ENCODE measurements at regions not wholly inside any gene's neighbourhood (a gene's known extent, or its start where the extent isn't known, plus 50 kb on each side); places are given as distances from the start of the nearest gene placed in this dataset.
A peak's percentile ranks its signal among the peaks of the same experiment; 100 is the strongest.

DNA sequence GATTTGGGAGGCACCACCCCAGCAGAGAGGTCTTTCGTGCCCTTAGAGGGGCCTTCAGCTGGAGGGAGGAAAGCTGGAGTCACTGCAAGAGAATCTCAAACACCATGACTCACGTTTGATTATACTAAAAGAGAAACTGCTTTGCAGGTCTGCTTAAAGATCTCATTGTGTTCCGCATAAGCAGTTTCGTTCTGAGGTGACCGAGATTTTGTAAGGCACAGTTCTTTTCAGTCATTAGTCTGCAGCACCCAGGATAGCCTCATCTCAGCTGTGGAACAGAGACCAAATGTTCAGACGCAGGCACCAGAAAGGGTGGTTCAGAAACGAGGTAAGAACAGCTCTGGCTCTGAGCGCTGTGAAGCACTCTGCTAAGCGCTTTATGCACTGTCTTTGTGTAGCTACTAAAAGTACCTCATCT is 71.2 kb upstream of the GTF3A start:
- in situ Hi-C loops (cut with HindIII; ENCODE audit: low sequenced_read_pairs): no loop called here
- H3K4me3 ChIP-seq (ENCODE audit: low read depth, low read length): no peak overlapping the region
- TF ChIP-seq, protein P1, sequence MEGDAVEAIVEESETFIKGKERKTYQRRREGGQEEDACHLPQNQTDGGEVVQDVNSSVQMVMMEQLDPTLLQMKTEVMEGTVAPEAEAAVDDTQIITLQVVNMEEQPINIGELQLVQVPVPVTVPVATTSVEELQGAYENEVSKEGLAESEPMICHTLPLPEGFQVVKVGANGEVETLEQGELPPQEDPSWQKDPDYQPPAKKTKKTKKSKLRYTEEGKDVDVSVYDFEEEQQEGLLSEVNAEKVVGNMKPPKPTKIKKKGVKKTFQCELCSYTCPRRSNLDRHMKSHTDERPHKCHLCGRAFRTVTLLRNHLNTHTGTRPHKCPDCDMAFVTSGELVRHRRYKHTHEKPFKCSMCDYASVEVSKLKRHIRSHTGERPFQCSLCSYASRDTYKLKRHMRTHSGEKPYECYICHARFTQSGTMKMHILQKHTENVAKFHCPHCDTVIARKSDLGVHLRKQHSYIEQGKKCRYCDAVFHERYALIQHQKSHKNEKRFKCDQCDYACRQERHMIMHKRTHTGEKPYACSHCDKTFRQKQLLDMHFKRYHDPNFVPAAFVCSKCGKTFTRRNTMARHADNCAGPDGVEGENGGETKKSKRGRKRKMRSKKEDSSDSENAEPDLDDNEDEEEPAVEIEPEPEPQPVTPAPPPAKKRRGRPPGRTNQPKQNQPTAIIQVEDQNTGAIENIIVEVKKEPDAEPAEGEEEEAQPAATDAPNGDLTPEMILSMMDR (IDR thresholded peaks at IDR 0.05; ENCODE audit: low read depth, low read length, missing control alignments): no peak
- no peak for DNase-seq (ENCODE audit: low read depth)

DNA sequence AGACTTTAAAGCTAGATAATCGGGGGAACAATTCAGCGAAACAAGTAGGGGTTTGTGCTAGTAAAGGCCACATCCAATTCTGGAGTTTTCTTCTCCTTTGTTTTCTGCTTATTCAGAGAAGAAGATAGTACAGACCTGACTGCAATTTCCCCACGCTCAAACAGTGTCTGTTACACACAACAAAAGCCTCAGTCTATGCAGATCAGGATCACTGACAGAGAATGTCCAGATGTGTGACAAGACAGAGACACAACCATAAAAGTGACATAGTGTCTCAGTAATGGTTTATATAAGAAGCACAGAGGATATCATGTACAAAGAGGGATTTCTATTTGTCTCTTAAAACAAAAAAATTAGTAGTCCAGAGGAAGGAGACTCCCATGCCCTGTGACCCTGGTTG is 70.7 kb upstream of the GTF3A start:
- no peak for DNase-seq (ENCODE audit: low read depth)
- no peak overlapping the region for H3K4me3 ChIP-seq (ENCODE audit: low read depth, low read length)
- TF ChIP-seq, protein P1 (IDR thresholded peaks at IDR 0.05; ENCODE audit: low read depth, low read length, missing control alignments): no peak
- in situ Hi-C loops (cut with HindIII; ENCODE audit: low sequenced_read_pairs): no loop called here

DNA sequence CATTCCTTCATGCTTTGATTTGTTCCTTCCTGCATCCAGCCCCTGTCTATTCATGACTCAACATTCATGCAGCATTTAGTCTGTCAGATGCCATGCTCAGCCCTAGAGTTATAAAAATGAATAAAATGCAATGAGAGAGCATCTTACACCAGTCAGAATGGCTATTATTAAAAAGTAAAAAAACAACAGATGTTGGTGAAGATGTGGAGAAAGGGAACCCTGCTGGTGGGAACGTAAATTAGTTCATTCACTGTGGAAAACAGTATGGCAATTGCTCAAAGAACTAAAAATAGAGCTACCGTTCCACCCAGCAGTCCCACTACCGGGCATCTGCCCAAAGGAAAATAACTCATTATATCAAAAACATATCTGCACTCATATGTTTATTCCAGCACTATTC is 70.0 kb upstream of the GTF3A start:
- H3K4me3 ChIP-seq (ENCODE audit: low read depth, low read length): no peak overlapping the region
- no peak for DNase-seq (ENCODE audit: low read depth)
- TF ChIP-seq, protein P1 (IDR thresholded peaks at IDR 0.05; ENCODE audit: low read depth, low read length, missing control alignments): no peak
- in situ Hi-C loops (cut with HindIII; ENCODE audit: low sequenced_read_pairs): no loop called here

DNA sequence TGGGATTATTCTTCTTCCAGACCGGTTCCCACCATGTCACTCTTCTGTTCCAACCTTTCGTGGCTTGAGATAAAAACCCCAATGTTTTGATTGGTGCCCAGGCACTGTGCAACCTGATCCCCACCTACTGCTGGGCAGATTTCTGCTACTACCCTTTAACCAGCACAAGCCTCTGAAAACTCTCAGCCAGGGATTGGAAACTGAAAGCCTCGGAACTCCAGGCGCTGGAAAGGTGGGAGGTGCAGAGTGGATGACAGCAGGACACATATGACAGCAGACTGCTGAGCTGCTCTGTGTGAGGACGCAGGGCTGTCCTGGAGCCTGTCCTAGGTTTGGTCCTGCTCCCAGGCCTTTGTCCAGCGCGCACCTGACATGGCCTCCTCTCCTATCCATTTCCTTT is 68.5 kb upstream of the GTF3A start:
- DNase-seq (ENCODE audit: low read depth): no peak

DNA sequence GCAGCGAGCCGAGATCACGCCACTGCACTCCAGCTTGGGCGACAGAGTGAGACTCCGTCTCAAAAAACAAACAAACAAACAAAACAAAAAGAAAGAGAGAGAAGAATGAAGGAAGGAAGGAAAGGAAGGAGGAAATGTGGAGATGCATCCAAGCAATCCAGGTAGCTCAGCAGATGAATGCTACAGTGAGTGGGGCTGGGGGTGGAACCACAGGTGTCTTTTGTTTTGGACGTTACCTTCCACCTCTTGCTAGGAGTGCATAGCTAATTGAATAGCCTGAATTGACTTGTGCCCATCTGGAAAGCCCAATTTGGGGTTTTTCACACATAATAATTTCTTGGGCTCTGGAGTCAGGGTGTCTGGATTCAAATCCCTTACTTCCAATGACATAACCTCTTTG is 66.0 kb upstream of the GTF3A start:
- DNase-seq (ENCODE audit: low read depth): no peak
- TF ChIP-seq, protein P1 (IDR thresholded peaks at IDR 0.05; ENCODE audit: low read depth, low read length, missing control alignments): no peak
- in situ Hi-C loops (cut with HindIII; ENCODE audit: low sequenced_read_pairs): no loop called here
- no peak overlapping the region for H3K4me3 ChIP-seq (ENCODE audit: low read depth, low read length)

More for the DNA sequence above, 68.5 kb upstream of the GTF3A start:
- no peak overlapping the region for H3K4me3 ChIP-seq (ENCODE audit: low read depth, low read length)
- in situ Hi-C loops (cut with HindIII; ENCODE audit: low sequenced_read_pairs): no loop called here
- TF ChIP-seq, protein P1 (IDR thresholded peaks at IDR 0.05; ENCODE audit: low read depth, low read length, missing control alignments): no peak

DNA sequence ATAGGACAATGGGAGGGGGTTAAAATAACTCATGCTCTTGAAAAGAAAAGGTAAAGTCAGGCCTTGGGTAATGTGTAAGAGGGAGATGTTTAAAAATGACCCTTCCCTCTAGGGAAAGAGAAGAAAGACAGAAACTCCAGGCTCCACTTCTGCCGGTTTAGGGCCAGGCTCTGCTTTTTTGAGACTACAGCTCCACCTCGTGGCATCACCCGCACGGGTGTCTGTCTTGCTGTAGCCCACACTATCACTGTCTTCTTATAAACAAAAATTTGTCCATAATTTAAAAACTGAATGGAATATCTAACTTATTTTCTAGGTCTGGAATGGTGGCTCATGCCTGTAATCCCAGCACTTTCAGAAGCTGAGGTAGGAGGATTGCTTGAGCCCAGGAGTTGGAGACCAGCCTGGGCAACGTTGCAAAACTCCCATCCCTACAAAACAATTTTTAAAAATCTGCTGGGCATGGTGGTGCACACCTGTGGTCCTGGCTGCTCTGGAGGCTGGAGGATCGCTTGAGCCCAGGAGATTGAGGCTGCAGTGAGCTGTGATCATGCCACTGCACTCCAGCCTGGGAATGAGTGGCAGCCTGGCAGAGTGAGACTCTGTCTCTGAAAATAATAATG is 65.1 kb upstream of the GTF3A start:
- TF ChIP-seq, protein P1 (IDR thresholded peaks at IDR 0.05; ENCODE audit: low read depth, low read length, missing control alignments): peak; percentile 85
- peak; percentile 57 for DNase-seq (ENCODE audit: low read depth)
- H3K4me3 ChIP-seq (ENCODE audit: low read depth, low read length): no peak overlapping the region
- in situ Hi-C loops (cut with HindIII; ENCODE audit: low sequenced_read_pairs): no loop called here

Measured in astrocyte of the cerebellum (primary cell).